Sigmoid colon (tissue), 6 donors: ENCODE measurements at regions not wholly inside any gene's neighbourhood (a gene's known extent, or its start where the extent isn't known, plus 50 kb on each side); places are given as distances from the start of the nearest gene placed in this dataset.

Experiments used
- DNase-seq: peaks from one replicate; pipeline ENCODE4 v3.0.0-alpha.2; 2019
- H3K27ac ChIP-seq, 4 donors: fragments of 200-600 bp; sonication (generic); one replicate each; pipeline ENCODE4 v1.5.1; 2016 to 2019; ENCODE audit warnings: mild to moderate bottlenecking in 1 of 4
- H3K27me3 ChIP-seq, 3 donors: fragments of 200-600 bp; sonication (generic); one replicate each; pipeline ENCODE4 v1.5.1; 2019; ENCODE audit warnings: mild to moderate bottlenecking in 1 of 3
- H3K36me3 ChIP-seq, 4 donors: fragments of 200-600 bp; sonication (generic); one replicate each; pipeline ENCODE4 v1.5.1; 2016 to 2019
- H3K4me1 ChIP-seq, 4 donors: fragments of 200-600 bp; sonication (generic); one replicate each; pipeline ENCODE4 v1.5.1; 2017 to 2019
- H3K4me3 ChIP-seq, 4 donors: fragments of 200-600 bp; sonication (generic); one replicate each; pipeline ENCODE4 v1.5.1; 2017 to 2019; ENCODE audit warnings: mild to moderate bottlenecking in 2 of 4, moderate library complexity in 1 of 4
- H3K9me3 ChIP-seq, 4 donors: fragments of 200-600 bp in 3 of 4; sonication (generic) in 3 of 4; one replicate each; pipeline versions ENCODE4 v1.5.1 to v1.6.1; 2013 to 2019
- EP300 ChIP-seq, 4 donors: sonication (generic); formaldehyde crosslinking; IDR thresholded peaks; one replicate each; pipeline ENCODE4 v1.6.1; 2017; ENCODE audit warnings: antibody characterized with exemption in 4 of 4
- POLR2A ChIP-seq, 2 donors: fragments of 450-650 bp; IDR thresholded peaks; one replicate each; pipeline ENCODE4 v1.6.1; 2016; ENCODE audit warnings: antibody characterized with exemption in 2 of 2, mild to moderate bottlenecking in 2 of 2, moderate library complexity in 2 of 2
- POLR2AphosphoS5 ChIP-seq, 4 donors: sonication (generic); formaldehyde crosslinking; IDR thresholded peaks; one replicate each; pipeline ENCODE4 v1.6.1; 2017; ENCODE audit warnings: antibody characterized with exemption in 4 of 4
- WGBS, 2 donors: extraction: QIAGEN DNeasy Blood & Tissue Kit; methylation state at CpG; one replicate each; pipeline ENCODE4 v1.1.7; 2013; 5-methylcytosine and 5-hydroxymethylcytosine counted together
- intact Hi-C: fragments of 100-400 bp; cut with DNase I; formaldehyde crosslinking; loops from one replicate; pipeline ENCODE4 v1.15.1; 2023
- TF ChIP-seq, protein P1 (sequence below), 4 experiments: fragments of 450-650 bp in 3 of 4; fragments of 200-600 bp in 1 of 4; IDR thresholded peaks; one replicate each; pipeline ENCODE4 v1.5.1; 2016 to 2019; ENCODE audit warnings: antibody characterized with exemption in 4 of 4, mild to moderate bottlenecking in 3 of 4, moderate library complexity in 2 of 4
- donor health status: healthy with polysubstance abuse.
- donor health status: healthy.

DNA sequence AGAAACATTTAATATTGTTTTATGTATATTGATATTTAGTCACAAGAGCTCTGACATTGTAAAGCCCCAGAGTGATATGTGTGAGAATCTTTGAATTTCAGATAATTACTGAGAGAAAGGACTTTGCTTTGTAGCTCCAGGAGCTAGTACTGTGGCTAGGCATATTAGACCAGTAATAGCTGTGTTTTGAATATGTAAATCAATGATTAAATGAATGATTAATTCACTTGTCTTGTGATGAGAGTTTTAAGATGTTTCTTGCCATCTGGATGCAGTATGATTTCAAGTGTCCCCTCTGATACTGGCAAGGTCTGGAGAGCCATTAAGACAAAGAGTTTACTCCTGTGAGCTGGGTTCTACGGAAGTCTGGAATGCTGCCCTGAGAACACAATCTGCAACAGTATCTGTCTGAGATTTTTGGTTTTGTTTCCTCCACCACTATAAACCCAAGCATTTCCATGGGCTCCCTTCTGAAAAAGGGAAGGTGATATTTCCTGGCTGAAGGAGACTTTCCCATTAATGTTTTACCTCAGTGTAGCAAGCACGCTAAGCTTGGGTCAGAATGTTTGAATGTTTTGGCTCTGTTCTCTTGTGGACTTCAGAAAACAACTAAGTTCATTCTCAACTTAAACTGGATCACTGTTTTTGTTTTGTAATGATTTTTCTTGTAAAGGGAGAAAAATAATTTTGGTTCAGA is 61.3 kb upstream of the BICC1 start:
- H3K4me3 ChIP-seq: no peak overlapping the region
- H3K36me3 ChIP-seq: no peaks in the 10 kb centered on the region
- no peaks in the 10 kb centered on the region for H3K4me1 ChIP-seq
- WGBS, 2 donors: 33 to 65% methylated on average over 2 of the region's 2 CpGs
- TF ChIP-seq POLR2A (IDR thresholded peaks at IDR 0.05) (no peak), EP300 (IDR thresholded peaks at IDR 0.05) (no peak), POLR2AphosphoS5 (IDR thresholded peaks at IDR 0.05) (no peak)
- TF ChIP-seq, protein P1, sequence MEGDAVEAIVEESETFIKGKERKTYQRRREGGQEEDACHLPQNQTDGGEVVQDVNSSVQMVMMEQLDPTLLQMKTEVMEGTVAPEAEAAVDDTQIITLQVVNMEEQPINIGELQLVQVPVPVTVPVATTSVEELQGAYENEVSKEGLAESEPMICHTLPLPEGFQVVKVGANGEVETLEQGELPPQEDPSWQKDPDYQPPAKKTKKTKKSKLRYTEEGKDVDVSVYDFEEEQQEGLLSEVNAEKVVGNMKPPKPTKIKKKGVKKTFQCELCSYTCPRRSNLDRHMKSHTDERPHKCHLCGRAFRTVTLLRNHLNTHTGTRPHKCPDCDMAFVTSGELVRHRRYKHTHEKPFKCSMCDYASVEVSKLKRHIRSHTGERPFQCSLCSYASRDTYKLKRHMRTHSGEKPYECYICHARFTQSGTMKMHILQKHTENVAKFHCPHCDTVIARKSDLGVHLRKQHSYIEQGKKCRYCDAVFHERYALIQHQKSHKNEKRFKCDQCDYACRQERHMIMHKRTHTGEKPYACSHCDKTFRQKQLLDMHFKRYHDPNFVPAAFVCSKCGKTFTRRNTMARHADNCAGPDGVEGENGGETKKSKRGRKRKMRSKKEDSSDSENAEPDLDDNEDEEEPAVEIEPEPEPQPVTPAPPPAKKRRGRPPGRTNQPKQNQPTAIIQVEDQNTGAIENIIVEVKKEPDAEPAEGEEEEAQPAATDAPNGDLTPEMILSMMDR (IDR thresholded peaks at IDR 0.05): no peak
- DNase-seq: no peak
- H3K27ac ChIP-seq: no peak overlapping the region
- no peaks in the 10 kb centered on the region for H3K9me3 ChIP-seq
- H3K27me3 ChIP-seq: no peaks in the 10 kb centered on the region
- intact Hi-C loops: no loop called here

DNA sequence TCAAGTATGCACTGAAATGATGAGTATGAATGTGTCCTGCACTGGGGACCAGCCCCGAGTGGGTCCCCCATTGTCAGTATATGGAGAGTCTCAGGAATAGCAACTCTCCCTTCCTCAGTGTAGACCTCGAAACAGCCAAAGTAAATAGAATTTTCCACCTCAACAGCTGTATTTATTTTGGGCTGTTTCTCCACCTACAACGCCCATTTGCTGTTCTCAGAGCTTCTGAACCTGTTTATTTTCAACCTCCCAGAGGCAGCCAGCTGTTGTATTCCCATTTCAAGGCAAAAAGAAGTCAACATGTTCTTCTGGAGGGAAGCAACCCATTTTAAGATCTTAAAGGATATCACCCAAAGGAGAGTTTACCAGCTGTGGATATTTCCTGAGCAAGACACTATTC is 59.6 kb upstream of the BICC1 start:
- no peak for TF ChIP-seq POLR2A (IDR thresholded peaks at IDR 0.05)
- TF ChIP-seq, protein P1 (IDR thresholded peaks at IDR 0.05): no peak
- no peak for TF ChIP-seq EP300 (IDR thresholded peaks at IDR 0.05)
- TF ChIP-seq POLR2AphosphoS5 (IDR thresholded peaks at IDR 0.05): no peak
- intact Hi-C loops: no loop called here
- no peaks in the 10 kb centered on the region for H3K4me1 ChIP-seq

DNA sequence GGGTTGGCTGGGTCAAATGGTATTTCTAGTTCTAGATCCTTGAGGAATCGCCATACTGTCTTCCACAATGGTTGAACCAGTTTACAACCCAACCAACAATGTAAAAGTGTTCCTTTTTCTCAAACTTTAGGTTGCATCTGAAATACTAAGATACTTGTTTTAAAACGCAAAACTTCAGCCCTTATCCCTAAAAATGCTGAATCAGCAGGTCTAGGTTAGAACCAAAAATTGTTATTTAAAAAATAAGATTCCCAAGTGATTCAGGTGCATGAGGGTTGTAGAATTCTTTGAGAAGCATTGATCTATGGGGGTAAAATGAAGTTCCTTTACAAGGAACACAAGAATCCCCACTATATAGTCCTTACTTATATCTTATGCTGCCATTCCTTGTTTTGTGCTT is 56.5 kb upstream of the BICC1 start:
- H3K27me3 ChIP-seq: no peaks in the 10 kb centered on the region
- TF ChIP-seq, protein P1 (IDR thresholded peaks at IDR 0.05): no peak
- no peak for TF ChIP-seq EP300 (IDR thresholded peaks at IDR 0.05)
- TF ChIP-seq POLR2A (IDR thresholded peaks at IDR 0.05): no peak
- TF ChIP-seq POLR2AphosphoS5 (IDR thresholded peaks at IDR 0.05): no peak
- H3K27ac ChIP-seq: no peak overlapping the region
- no peaks in the 10 kb centered on the region for H3K36me3 ChIP-seq
- DNase-seq: no peak
- H3K4me1 ChIP-seq: no peaks in the 10 kb centered on the region
- intact Hi-C loops: no loop called here
- no peaks in the 10 kb centered on the region for H3K9me3 ChIP-seq
- H3K4me3 ChIP-seq: no peak overlapping the region
- WGBS, 2 donors: 95 to 98% methylated on average over 2 of the region's 2 CpGs

More for the DNA sequence above, 59.6 kb upstream of the BICC1 start:
- Histone ChIP-seq H3K27me3 (no peaks in the 10 kb centered on the region), H3K4me3 (no peak overlapping the region), H3K36me3 (no peaks in the 10 kb centered on the region), H3K27ac (no peak overlapping the region), H3K9me3 (no peaks in the 10 kb centered on the region)
- 33 to 63% methylated on average over 3 of the region's 3 CpGs for WGBS, 2 donors
- no peak for DNase-seq

DNA sequence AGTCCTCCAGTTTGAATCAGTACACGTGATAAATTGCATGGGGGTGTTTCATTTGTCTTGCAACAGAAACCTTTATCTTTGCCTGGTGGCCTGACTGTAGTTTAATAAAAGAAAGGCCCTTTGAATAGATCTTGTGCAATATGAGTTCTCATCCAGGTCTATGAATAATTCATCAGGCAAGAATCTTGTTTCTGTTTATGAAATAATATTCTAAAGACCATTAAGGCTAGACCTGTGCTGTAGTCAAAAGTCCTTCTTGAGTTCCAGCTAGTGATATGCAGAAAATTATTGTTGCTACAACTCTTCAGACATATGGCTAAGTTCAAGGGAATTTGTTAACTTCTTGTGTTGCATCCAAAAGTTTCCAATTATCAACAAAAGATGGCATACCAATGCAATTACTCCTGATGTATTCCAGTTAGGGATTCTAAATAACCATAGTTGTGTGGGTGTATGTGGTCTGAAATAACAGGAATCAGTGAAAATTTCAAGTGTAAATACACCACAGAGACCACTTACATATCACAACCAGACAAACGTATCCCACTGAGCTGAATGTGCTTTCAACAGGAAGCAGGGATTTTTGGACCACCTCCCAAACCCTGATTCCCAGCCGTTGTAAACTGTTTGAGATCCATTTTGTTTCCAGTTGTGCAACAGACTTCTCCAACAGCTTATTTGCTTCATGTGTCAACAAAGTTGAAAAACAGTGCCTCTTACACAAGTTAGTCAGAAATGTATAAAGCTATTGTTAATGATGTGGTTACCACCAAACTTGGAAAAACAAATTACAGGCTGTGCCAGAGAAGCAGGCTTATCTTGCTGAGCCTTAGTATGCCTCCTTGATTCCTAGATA is 54.7 kb upstream of the BICC1 start:
- 46 to 57% methylated on average over 3 of the region's 3 CpGs for WGBS, 2 donors
- intact Hi-C loops: no loop called here

More for the DNA sequence above, 54.7 kb upstream of the BICC1 start:
- no peaks in the 10 kb centered on the region for H3K27me3 ChIP-seq
- no peaks in the 10 kb centered on the region for H3K9me3 ChIP-seq
- H3K4me3 ChIP-seq: no peak overlapping the region
- peak overlapping the region in 3 of 4 donors; percentile 34 to 38 (median 35) for H3K27ac ChIP-seq
- DNase-seq: peak; percentile 90
- H3K36me3 ChIP-seq: no peaks in the 10 kb centered on the region
- no peaks in the 10 kb centered on the region for H3K4me1 ChIP-seq
- peak; percentile 46 to 71 (median 65) for TF ChIP-seq POLR2AphosphoS5 (IDR thresholded peaks at IDR 0.05)
- TF ChIP-seq, protein P1 (IDR thresholded peaks at IDR 0.05): no peak
